ENCODE measurements at regions not wholly inside any gene's neighbourhood (a gene's known extent, or its start where the extent isn't known, plus 50 kb on each side); places are given as distances from the start of the nearest gene placed in this dataset.

GRCh38 chr13:109496216-109496615, 290.2 kb downstream of the IRS2 start:
- TF ChIP-seq, protein P1, sequence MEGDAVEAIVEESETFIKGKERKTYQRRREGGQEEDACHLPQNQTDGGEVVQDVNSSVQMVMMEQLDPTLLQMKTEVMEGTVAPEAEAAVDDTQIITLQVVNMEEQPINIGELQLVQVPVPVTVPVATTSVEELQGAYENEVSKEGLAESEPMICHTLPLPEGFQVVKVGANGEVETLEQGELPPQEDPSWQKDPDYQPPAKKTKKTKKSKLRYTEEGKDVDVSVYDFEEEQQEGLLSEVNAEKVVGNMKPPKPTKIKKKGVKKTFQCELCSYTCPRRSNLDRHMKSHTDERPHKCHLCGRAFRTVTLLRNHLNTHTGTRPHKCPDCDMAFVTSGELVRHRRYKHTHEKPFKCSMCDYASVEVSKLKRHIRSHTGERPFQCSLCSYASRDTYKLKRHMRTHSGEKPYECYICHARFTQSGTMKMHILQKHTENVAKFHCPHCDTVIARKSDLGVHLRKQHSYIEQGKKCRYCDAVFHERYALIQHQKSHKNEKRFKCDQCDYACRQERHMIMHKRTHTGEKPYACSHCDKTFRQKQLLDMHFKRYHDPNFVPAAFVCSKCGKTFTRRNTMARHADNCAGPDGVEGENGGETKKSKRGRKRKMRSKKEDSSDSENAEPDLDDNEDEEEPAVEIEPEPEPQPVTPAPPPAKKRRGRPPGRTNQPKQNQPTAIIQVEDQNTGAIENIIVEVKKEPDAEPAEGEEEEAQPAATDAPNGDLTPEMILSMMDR (conservative IDR thresholded peaks at IDR 0.05): no peak
- no peak for TF ChIP-seq EZH2 (IDR thresholded peaks at IDR 0.05; ENCODE audit: low read depth)
